CD4-positive, CD25-positive, alpha-beta regulatory T cell (primary cell): ENCODE measurements at regions not wholly inside any gene's neighbourhood (a gene's known extent, or its start where the extent isn't known, plus 50 kb on each side); places are given as distances from the start of the nearest gene placed in this dataset.

Experiments used
- ATAC-seq, 2 donors: fragments of 150-1000 bp; cut with Tn5 transposase; one replicate each; pipeline ENCODE4 v1.10.0; 2021; ENCODE audit warnings: low read depth in 2 of 2, moderate number of reproducible peaks in 2 of 2, moderate library complexity in 1 of 2
- DNase-seq, 3 donors: peaks; one replicate each; pipeline versions ENCODE4 v3.0.0 to v3.0.0-alpha.2; 2012 to 2022; ENCODE audit warnings: mixed read lengths in 1 of 3
- H3K27ac ChIP-seq: one replicate; pipeline ENCODE4 v1.7.0; 2013; ENCODE audit warnings: mild to moderate bottlenecking, low read length; ENCODE audit not compliant: insufficient read depth, poor library complexity, severe bottlenecking
- H3K27me3 ChIP-seq: one replicate; pipeline ENCODE4 v1.7.0; 2013; ENCODE audit warnings: low read length; ENCODE audit not compliant: control insufficient read depth, insufficient read depth
- H3K36me3 ChIP-seq: one replicate; pipeline ENCODE4 v1.7.0; 2013; ENCODE audit warnings: mild to moderate bottlenecking, low read length, moderate library complexity; ENCODE audit not compliant: control insufficient read depth, insufficient read depth
- H3K4me1 ChIP-seq: 2 replicates; pipeline ENCODE4 v1.7.0; 2013; ENCODE audit warnings: mild to moderate bottlenecking, low read length; ENCODE audit not compliant: insufficient read depth, control insufficient read depth, poor library complexity, severe bottlenecking
- H3K4me3 ChIP-seq: one replicate; pipeline ENCODE4 v1.7.0; 2013; ENCODE audit warnings: low read depth, mild to moderate bottlenecking, low read length, moderate library complexity
- H3K9me3 ChIP-seq, 2 experiments: 1 replicate in 1 of 2; 2 replicates in 1 of 2; pipeline ENCODE4 v1.7.0; 2013; ENCODE audit warnings: low read length in 2 of 2, mild to moderate bottlenecking in 1 of 2, moderate library complexity in 1 of 2; ENCODE audit not compliant: control insufficient read depth in 2 of 2
- H3K27ac Mint-ChIP-seq, 3 donors: one replicate each; pipeline ENCODE4 v1.8.0; 2020 to 2022; ENCODE audit warnings: mild to moderate bottlenecking in 3 of 3, mixed read lengths in 3 of 3, moderate library complexity in 2 of 3
- H3K27me3 Mint-ChIP-seq: one replicate; pipeline ENCODE4 v1.8.0; 2022; ENCODE audit warnings: mild to moderate bottlenecking, mixed read lengths
- H3K36me3 Mint-ChIP-seq: one replicate; pipeline ENCODE4 v1.8.0; 2020; ENCODE audit warnings: mixed read lengths
- H3K4me1 Mint-ChIP-seq, 4 donors: one replicate each; pipeline ENCODE4 v1.8.0; 2020 to 2022; ENCODE audit warnings: mixed read lengths in 4 of 4, mild to moderate bottlenecking in 1 of 4
- H3K4me3 Mint-ChIP-seq, 4 donors: one replicate each; pipeline ENCODE4 v1.8.0; 2020 to 2022; ENCODE audit warnings: mild to moderate bottlenecking in 4 of 4, mixed read lengths in 4 of 4, moderate library complexity in 3 of 4
- H3K9me3 Mint-ChIP-seq, 7 donors: one replicate each; pipeline ENCODE4 v1.8.0; 2020 to 2022; ENCODE audit warnings: mixed read lengths in 7 of 7, mild to moderate bottlenecking in 3 of 7, moderate library complexity in 2 of 7

DNA sequence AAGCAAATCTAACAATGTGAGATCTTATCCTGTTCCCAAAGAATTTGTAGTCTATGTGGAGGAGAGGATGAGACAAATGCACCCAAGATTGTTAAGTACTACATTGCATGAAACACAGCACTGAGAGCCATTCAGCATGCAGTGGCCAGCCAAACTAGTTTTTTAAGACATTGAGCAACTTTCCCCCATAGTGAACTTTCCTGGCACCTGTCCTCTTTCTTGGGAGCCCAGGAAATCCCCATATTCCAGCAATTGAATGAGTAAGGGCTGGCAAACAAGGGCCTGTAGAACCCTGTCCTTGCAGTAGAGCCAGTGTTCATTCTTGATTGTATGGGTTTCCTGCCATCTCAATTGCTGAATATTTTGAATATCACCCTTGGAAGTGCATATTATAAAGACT is 58.8 kb upstream of the FIGN start:
- no peaks in the 10 kb centered on the region for H3K36me3 Mint-ChIP-seq
- H3K4me3 ChIP-seq = no peak overlapping the region
- no peaks in the 10 kb centered on the region for H3K4me1 ChIP-seq
- no peak overlapping the region for H3K27ac ChIP-seq
- no peaks in the 10 kb centered on the region for H3K4me1 Mint-ChIP-seq
- H3K9me3 ChIP-seq = no peaks in the 10 kb centered on the region
- H3K27me3 Mint-ChIP-seq = no peaks in the 10 kb centered on the region
- H3K9me3 Mint-ChIP-seq = peaks cover 0 to 26% (median 8%) of the 10 kb centered on the region in 7 donors
- no peaks in the 10 kb centered on the region for H3K27me3 ChIP-seq
- H3K27ac Mint-ChIP-seq = no peak overlapping the region
- DNase-seq = no peak
- no peak for ATAC-seq
- no peak overlapping the region for H3K4me3 Mint-ChIP-seq
- H3K36me3 ChIP-seq = no peaks in the 10 kb centered on the region
